H1 (cell line): ENCODE measurements at regions not wholly inside any gene's neighbourhood (a gene's known extent, or its start where the extent isn't known, plus 50 kb on each side); places are given as distances from the start of the nearest gene placed in this dataset.

Experiments
- ATF3 ChIP-seq: IDR thresholded peaks from 2 replicates; pipeline ENCODE4 v1.6.1; 2011; ENCODE audit warnings: low read depth, mild to moderate bottlenecking, low read length; ENCODE audit not compliant: insufficient read depth
- BACH1 ChIP-seq: IDR thresholded peaks from 2 replicates; pipeline ENCODE4 v1.6.1; 2012; ENCODE audit warnings: low read length, improper control_type of control experiment
- BCL11A ChIP-seq, 2 experiments: IDR thresholded peaks; one replicate each; pipeline ENCODE4 v1.6.1; 2011; ENCODE audit warnings: low read depth in 2 of 2, low read length in 2 of 2, mild to moderate bottlenecking in 2 of 2
- BRCA1 ChIP-seq: IDR thresholded peaks from 2 replicates; pipeline ENCODE4 v1.6.1; 2012; ENCODE audit warnings: low read depth, low read length, improper control_type of control experiment
- CREB1 ChIP-seq: IDR thresholded peaks from 2 replicates; pipeline ENCODE4 v1.6.1; 2012; ENCODE audit warnings: inconsistent platforms
- HDAC2 ChIP-seq, 2 experiments: fragments of 300-600 bp in 1 of 2; sonication (generic) in 1 of 2; IDR thresholded peaks; 2 replicates each; pipeline ENCODE4 v1.6.1; 2011 to 2012; ENCODE audit warnings: low read depth in 2 of 2, low read length in 2 of 2, mild to moderate bottlenecking in 2 of 2, moderate library complexity in 2 of 2, borderline replicate concordance in 1 of 2, inconsistent platforms in 1 of 2
- HDAC6 ChIP-seq: IDR thresholded peaks from one replicate; pipeline ENCODE4 v1.7.1; 2012; ENCODE audit warnings: low read depth, mild to moderate bottlenecking, inconsistent platforms, low read length, moderate library complexity
- KDM4A ChIP-seq: IDR thresholded peaks from one replicate; pipeline ENCODE4 v1.7.1; 2012; ENCODE audit warnings: low read depth, mild to moderate bottlenecking, moderate library complexity, low read length, inconsistent platforms; ENCODE audit not compliant: severe bottlenecking
- MAFK ChIP-seq: IDR thresholded peaks from 2 replicates; pipeline ENCODE4 v1.6.1; 2012; ENCODE audit warnings: low read depth, mild to moderate bottlenecking, improper control_type of control experiment, low read length
- NANOG ChIP-seq: IDR thresholded peaks from 2 replicates; pipeline ENCODE4 v1.6.1; 2011; ENCODE audit warnings: low read length, low read depth, mild to moderate bottlenecking, inconsistent platforms; ENCODE audit not compliant: insufficient read depth, poor library complexity, severe bottlenecking
- POLR2A ChIP-seq, 2 experiments: IDR thresholded peaks; 1 replicate in 1 of 2; 2 replicates in 1 of 2; pipeline ENCODE4 v1.6.1; 2011; ENCODE audit warnings: low read depth in 2 of 2, low read length in 2 of 2, mild to moderate bottlenecking in 2 of 2; ENCODE audit errors: control extremely low read depth in 1 of 2
- RXRA ChIP-seq: IDR thresholded peaks from 2 replicates; pipeline ENCODE4 v1.6.1; 2011; ENCODE audit warnings: low read depth, mild to moderate bottlenecking, low read length, moderate library complexity; ENCODE audit not compliant: insufficient read depth
- SIN3A ChIP-seq, 2 experiments: IDR thresholded peaks in 1 of 2; conservative IDR thresholded peaks in 1 of 2; 2 replicates each; pipeline ENCODE4 v1.6.1; 2011 to 2012; ENCODE audit warnings: low read length in 2 of 2, improper control_type of control experiment in 1 of 2, low read depth in 1 of 2, mild to moderate bottlenecking in 1 of 2
- SIRT6 ChIP-seq: IDR thresholded peaks from one replicate; pipeline ENCODE4 v1.7.1; 2012; ENCODE audit warnings: low read length, inconsistent platforms
- SIX5 ChIP-seq: IDR thresholded peaks from 2 replicates; pipeline ENCODE4 v1.6.1; 2011; ENCODE audit warnings: mild to moderate bottlenecking, low read depth, low read length
- SP2 ChIP-seq: IDR thresholded peaks from 2 replicates; pipeline ENCODE4 v1.6.1; 2012; ENCODE audit warnings: mild to moderate bottlenecking, low read length, inconsistent platforms
- SUZ12 ChIP-seq: fragments of 200-600 bp; sonication (generic); IDR thresholded peaks from 2 replicates; pipeline ENCODE4 v1.6.1; 2012; ENCODE audit warnings: mild to moderate bottlenecking, inconsistent platforms, low read length, moderate library complexity, mixed read lengths
- TEAD4 ChIP-seq: IDR thresholded peaks from 2 replicates; pipeline ENCODE4 v1.6.1; 2012; ENCODE audit warnings: low read depth, low read length, inconsistent platforms, mixed read lengths
- USF2 ChIP-seq: IDR thresholded peaks from 2 replicates; pipeline ENCODE4 v1.6.1; 2011; ENCODE audit warnings: low read length, improper control_type of control experiment
- YY1 ChIP-seq: IDR thresholded peaks from 2 replicates; pipeline ENCODE4 v1.6.1; 2011; ENCODE audit warnings: low read depth, mild to moderate bottlenecking, low read length
- TF ChIP-seq, protein P1 (sequence below), 3 experiments: IDR thresholded peaks; 1 replicate in 2 of 3; 2 replicates in 1 of 3; pipeline versions ENCODE4 v1.5.1 to v1.6.1; 2011; ENCODE audit warnings: low read length in 3 of 3, mild to moderate bottlenecking in 3 of 3, inconsistent platforms in 2 of 3, low read depth in 1 of 3, moderate library complexity in 1 of 3; ENCODE audit not compliant: insufficient read depth in 1 of 3; ENCODE audit errors: control extremely low read depth in 1 of 3

DNA sequence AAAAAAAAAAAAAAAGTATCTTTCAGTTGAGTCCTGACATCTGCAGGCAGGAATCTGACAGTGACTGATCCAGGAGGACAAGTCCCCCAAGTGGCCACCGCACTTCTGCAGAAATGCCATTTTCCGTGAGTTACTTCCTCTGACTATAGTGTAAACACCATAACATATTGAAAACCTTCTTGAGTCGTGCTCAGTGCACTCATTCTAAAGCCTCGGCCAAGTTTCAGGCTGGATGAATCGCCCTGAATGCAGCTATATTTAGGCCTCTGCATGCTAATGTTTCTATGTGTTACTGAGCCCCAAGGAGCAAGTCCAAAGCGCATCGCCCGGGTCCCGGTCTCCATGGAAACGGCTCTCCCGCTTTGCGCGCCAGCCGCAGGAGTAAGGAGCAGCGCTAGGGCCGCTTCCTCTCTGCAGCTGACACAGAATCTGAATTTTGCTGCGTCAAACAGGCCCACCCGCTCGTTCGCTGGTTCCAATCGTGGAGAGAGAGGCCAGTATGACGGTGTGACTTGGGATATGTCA, 335.4 kb downstream of the MSX2 start (continued):
- TF ChIP-seq USF2 (no peak), SIN3A (conservative IDR thresholded peaks at IDR 0.05 in 1 of 2, IDR thresholded peaks at IDR 0.05 in 1 of 2; ENCODE audit: low read depth in 1 of 2, low read length in 2 of 2) (0 out of 4 replicates have a peak, but pooled peaks of 1 of the 2 experiments have one; percentile 39), RXRA (no peak), HDAC2 (IDR thresholded peaks at IDR 0.05; ENCODE audit: borderline replicate concordance in 1 of 2, low read depth in 2 of 2, low read length in 2 of 2) (no peak), BCL11A (IDR thresholded peaks at IDR 0.05; ENCODE audit: low read depth in 2 of 2, low read length in 2 of 2) (no peak), NANOG (no peak), POLR2A (IDR thresholded peaks at IDR 0.05; ENCODE audit: control extremely low read depth in 1 of 2, low read depth in 2 of 2, low read length in 2 of 2) (no peak), SUZ12 (no peak), BRCA1 (no peak), BACH1 (peak; percentile 66; the same call in 1 of the 2 replicates), HDAC6 (no peak), YY1 (no peak), CREB1 (0 out of 2 replicates have a peak, but pooled peaks have one; percentile 22), ATF3 (no peak), KDM4A (no peak), SIX5 (no peak), MAFK (no peak), SP2 (no peak), TEAD4 (peak; percentile 92), SIRT6 (no peak)
- TF ChIP-seq, protein P1, sequence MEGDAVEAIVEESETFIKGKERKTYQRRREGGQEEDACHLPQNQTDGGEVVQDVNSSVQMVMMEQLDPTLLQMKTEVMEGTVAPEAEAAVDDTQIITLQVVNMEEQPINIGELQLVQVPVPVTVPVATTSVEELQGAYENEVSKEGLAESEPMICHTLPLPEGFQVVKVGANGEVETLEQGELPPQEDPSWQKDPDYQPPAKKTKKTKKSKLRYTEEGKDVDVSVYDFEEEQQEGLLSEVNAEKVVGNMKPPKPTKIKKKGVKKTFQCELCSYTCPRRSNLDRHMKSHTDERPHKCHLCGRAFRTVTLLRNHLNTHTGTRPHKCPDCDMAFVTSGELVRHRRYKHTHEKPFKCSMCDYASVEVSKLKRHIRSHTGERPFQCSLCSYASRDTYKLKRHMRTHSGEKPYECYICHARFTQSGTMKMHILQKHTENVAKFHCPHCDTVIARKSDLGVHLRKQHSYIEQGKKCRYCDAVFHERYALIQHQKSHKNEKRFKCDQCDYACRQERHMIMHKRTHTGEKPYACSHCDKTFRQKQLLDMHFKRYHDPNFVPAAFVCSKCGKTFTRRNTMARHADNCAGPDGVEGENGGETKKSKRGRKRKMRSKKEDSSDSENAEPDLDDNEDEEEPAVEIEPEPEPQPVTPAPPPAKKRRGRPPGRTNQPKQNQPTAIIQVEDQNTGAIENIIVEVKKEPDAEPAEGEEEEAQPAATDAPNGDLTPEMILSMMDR (IDR thresholded peaks at IDR 0.05; ENCODE audit: control extremely low read depth in 1 of 3, insufficient read depth in 1 of 3, low read depth in 1 of 3, low read length in 3 of 3): peak; percentile 38 to 79 (median 51)
